Fibroblast of skin of scalp (primary cell): ENCODE measurements at regions not wholly inside any gene's neighbourhood (a gene's known extent, or its start where the extent isn't known, plus 50 kb on each side); places are given as distances from the start of the nearest gene placed in this dataset.
"Not testable (repeated sequence)": the region's sequence is repeated elsewhere in the genome, so short reads cannot be mapped to it uniquely, and the experiment has no call there.

ENCODE experiments used
- DNase-seq: peaks from one replicate; pipeline ENCODE4 v3.0.0-alpha.2; 2013

- DNase-seq, result no peak
Measured at GRCh38 chr5:143521846-143522400, 118.4 kb upstream of the NR3C1 start.

DNA sequence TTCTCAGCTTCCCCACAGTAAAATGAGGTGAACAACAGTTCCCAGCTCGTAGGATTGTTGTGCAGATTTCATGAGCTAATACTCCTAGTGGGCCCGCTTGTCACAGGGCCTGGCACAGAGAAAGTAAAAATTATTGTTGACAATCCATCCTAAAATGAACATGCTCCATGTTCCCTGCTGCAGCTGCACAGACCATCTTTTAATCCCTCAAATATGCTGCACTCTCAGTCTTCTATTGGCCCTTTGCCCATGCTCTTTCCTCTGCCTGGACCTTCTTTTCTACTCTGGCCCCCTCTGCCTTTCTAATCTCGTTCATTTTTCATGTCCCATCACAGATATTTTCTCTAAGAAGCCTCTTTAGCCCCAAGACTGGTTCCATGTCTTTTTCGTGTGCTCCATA is 117.7 kb upstream of the NR3C1 start:
- no peak for DNase-seq

DNA sequence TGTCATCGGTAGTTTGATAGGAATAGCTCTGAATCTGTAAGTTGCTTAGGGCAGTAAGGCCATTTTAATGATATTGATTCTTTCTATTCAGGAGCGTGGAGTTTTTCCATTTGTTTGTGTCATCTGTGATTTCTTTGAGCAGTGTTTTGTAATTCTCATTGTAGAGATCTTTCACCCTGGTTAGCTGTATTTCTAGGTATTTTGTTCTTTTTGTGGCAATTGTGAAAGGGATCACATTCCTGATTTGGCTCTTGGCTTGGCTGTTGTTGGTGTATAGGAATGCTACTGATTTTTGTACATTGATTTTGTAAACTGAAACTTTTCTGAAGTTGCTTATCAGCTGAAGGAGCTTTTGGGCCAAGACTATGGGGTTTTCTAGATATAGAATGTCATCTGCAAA is 115.7 kb upstream of the NR3C1 start:
- not testable (repeated sequence) for DNase-seq

DNA sequence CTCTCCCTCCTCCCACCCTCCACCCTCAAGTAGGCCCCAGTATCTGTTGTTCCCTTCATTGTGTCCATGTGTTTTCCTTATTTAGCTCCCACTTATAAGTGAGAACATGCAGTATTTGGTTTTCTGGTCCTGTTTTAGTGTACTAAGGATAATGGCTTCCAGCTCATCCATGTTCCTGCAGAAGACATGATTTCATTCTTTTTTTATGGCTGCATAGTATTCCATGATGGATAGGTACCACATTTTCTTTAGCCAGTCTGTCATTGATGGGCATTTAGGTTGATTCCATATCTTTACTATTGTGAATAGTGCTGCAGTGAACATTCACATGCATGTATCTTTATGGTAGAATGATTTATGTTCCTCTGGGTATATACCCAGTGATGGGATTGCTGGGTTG is 114.3 kb upstream of the NR3C1 start:
- DNase-seq, result not testable (repeated sequence)

DNA sequence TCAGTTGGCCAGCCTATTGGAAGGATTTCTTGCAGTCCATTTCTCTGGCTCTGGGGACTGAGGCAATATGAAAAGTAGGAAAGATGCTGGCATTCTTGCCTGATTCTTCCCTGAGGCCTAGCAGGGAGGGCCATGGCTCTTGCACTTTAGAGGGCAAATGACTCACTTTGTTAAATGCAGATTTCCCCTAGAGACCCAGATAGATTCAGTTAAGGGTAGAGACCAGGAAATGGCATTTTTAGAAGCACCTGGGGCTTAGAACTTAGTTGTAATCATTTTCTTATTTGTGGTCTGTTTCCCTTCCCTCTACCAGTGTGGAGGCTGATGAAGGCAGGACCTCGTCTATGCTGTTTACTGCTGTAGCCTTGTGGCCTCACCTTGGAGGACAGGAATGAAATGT is 112.8 kb upstream of the NR3C1 start:
- DNase-seq, result no peak

- peak; percentile 65 for DNase-seq
Measured at GRCh38 chr5:143515829-143516228, 112.3 kb upstream of the NR3C1 start.

- DNase-seq, result peak; percentile 67
Measured at GRCh38 chr5:143514616-143515335, 111.3 kb upstream of the NR3C1 start.

GRCh38 chr5:143513720-143514119 is 110.2 kb upstream of the NR3C1 start:
- DNase-seq, result no peak

- no peak for DNase-seq
Measured at GRCh38 chr5:143511736-143512135, 108.2 kb upstream of the NR3C1 start.

DNA sequence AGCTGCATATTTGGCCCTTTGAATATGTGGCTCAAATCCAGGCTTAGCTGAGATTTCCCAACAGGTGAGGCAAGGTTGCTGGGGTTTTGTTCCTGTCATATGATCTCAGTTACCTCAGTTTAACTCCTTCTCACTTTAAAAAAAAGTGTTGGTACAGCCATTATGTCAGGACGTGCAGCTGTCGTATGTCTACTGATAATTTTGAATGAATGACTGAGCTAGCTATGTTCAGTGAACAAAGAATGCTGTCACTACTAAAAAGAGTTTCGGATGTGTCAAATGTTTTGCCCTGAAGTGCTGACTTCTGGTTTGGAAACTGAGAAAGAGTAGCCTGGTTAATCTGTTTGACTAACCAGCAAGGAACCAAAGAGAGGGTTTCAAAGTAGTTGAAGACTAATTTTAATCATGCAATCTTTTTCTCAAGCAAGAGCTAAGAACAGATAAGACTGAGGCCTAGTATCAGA is 106.3 kb upstream of the NR3C1 start:
- no peak for DNase-seq

DNA sequence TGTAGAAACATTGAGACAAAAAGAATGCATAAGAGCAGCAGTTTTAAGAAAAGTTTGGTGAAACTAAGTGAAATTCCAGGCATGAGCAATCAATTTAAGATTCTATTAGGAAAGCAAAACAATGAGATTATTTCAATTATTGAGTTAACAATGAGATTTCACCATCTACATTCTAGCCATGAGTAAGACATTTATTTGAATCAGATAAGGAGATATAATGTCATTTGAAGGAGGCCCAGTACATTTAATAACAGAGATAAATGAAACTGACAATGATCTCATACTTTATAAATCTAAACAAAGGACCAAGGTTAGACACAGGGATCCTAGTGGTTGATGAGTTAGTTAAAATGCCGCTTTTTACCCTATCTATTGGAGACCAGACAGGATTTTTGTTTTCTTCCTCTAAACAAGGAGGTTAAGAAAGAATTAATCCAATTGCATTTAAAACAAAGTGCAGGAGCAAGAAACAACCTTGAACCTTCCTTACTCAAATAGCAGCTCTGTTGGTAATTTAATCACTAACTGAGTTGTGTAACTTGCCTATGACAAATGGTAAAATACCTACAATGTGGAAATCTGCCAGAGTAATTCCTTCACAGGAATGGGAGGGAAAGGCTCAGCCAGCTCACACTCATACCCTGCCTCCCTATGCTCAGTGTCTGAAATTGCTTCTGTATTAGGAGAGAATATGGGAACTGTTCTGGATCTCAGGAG is 103.5 kb upstream of the NR3C1 start:
- DNase-seq, result peak; percentile 90

- no peak for DNase-seq
Measured at GRCh38 chr5:143505934-143506333, 102.4 kb upstream of the NR3C1 start.

- no peak for DNase-seq
Measured at GRCh38 chr5:143505354-143505753, 101.9 kb upstream of the NR3C1 start.

DNA sequence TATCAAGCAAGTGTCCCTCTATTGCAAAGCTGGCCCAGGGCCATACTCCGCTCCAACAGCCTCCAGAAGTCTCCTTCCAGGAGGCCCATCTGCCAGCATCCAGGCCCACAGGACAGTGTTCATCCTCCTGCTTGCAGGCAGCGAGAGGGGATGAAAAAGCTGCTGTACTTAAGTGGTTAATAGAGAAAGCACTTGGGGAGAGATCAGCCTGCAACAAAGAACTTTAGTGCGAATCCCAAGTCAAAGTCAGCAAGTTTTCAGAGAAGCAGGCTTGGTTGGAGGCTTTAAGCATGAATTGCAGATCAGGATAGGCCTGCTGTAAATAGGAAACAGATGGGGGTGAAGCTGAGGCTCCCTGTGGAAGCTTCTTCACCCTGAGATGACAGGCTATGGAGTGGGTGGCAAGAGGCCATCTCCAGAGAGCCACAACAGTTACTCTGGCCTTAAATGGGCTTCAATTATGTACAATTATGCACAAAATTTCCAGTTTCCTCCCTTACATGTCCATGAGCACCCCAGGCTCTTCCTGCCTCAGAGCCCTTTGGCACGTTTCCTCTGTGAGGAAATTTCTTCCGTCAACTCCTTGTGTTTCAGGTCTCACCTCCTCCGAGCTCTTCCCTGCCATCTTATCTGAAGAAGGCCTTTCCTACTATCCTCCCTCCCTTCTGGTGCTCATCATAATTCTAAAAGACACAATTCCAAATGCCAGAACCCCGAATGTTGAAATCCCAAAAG is 98.0 kb upstream of the NR3C1 start:
- DNase-seq, result peak; percentile 72

GRCh38 chr5:143499480-143500114 is 96.1 kb upstream of the NR3C1 start:
- no peak for DNase-seq

DNA sequence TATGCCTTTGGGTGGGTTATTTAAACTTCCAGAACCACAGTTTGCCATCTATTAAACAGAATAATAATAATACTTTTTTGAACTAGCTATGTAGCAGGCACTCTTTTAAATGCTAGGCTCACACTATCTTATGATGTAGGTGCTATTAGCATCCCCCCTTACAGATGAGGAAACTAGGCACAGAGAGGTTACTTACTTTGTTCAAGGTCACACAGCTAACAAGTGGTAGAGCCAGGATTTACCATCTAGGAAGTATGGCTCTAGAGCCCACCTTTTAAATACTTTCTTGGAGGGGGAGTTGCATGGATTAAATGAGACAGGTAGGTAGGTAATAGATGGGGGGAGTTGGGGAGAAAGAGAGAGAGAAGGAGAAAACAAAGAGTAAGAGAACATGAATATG is 95.3 kb upstream of the NR3C1 start:
- DNase-seq, result no peak

DNA sequence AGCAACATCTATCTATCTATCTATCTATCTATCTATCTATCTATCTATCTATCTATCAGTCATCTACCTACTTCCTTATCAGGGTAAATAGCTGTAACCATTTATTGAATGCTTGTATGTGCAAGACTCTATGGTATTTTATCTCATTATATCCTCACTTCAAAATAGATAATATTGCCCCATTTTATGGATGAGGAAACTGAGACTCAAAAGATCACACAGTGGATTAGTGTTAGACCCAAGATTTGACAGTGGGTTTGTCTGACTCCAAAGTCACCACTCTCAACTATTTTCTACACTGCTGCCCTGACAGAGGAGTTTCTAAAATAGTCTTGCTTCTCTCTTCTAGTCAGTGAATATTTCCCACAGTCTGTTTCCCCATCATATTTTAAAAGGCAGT is 94.3 kb upstream of the NR3C1 start:
- no peak for DNase-seq

- DNase-seq, result peak; percentile 83
Measured at GRCh38 chr5:143496943-143497342, 93.5 kb upstream of the NR3C1 start.

- peak; percentile 78 for DNase-seq
Measured at GRCh38 chr5:143495821-143496275, 92.4 kb upstream of the NR3C1 start.

GRCh38 chr5:143495110-143495509 is 91.6 kb upstream of the NR3C1 start:
- DNase-seq, result peak; percentile 60

DNA sequence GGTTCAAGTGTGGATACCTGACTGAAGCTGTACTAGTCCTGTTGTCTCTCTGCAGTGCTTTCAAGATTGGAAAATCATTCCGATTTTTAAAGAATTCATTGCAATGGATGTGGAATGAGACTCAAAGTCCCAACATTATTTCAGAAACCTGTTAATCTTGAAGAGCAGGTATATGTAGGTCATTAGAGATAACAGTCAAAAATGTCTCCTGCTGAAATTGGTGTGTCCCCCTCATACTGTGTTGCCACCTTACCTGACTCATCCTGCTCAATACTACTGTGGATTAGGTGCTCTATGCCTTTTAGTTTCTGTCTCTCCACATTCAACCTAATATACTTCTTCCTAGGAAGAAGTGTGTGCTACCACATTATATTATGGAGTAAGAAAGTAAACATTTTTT is 91.1 kb upstream of the NR3C1 start:
- no peak for DNase-seq

- DNase-seq, result peak; percentile 86
Measured at GRCh38 chr5:143494162-143494561, 90.7 kb upstream of the NR3C1 start.

DNA sequence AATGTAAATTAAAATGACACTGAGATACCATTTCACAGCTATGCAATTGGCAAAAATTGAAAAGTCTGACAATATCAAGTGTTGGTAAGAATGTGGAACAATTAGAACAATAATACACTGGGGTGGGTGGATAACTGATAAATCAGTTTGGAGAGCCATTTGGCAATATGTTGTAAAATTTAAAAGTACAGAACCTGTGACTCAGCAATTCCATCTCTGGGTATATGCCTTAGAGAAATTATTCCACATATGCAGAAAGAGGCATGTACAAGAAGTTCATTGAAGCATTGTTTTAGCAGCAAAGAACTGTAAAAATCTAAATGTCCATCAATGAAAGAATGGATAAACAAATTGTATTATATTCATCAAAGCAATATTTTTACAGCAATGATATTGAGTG is 89.3 kb upstream of the NR3C1 start:
- no peak for DNase-seq
